HepG2 (cell line): ENCODE measurements at regions not wholly inside any gene's neighbourhood (a gene's known extent, or its start where the extent isn't known, plus 50 kb on each side); places are given as distances from the start of the nearest gene placed in this dataset.

Experiments
- PREB ChIP-seq: sonication (generic); formaldehyde crosslinking; IDR thresholded peaks from 2 replicates; pipeline ENCODE4 v1.4.0; 2020; ENCODE audit warnings: missing genetic modification reagents
- SIN3B ChIP-seq: fragments of 150-350 bp; IDR thresholded peaks from 2 replicates; pipeline ENCODE4 v1.6.1; 2014; ENCODE audit warnings: low read length
- XRCC5 ChIP-seq: fragments of 200-400 bp; formaldehyde crosslinking; optimal IDR thresholded peaks from 2 replicates; pipeline ENCODE3; 2017; ENCODE audit warnings: mild to moderate bottlenecking, low read length
- ZNF431 ChIP-seq: sonication (generic); formaldehyde crosslinking; IDR thresholded peaks from 2 replicates; pipeline ENCODE4 v1.9.0; 2022; ENCODE audit warnings: missing genetic modification reagents, low read depth, mild to moderate bottlenecking, borderline replicate concordance

DNA sequence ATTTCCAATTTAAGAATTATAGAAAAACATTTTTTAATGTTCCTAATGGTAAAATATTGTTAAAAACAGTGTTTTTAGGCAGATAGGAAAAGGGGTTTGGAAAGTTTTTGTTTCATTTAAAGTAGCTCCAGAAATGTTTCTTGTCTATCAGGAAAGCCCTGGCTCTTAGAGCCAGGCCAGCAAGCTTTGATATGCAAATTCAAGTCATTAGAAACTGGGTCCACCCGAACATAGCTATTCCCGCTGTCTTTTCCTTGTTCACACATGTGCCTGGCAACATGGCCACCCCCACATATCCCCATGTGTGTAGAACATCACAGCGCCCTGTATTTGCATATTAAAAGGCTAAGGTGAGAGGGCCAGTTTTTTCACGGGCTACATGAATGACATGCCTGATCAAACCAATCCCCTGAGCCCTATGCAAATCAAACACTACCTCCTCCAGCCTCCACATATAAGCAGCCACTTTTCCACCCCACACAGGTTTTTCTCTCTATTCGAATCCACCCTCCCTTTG lies 925.3 kb upstream of the CDH10 start:
- TF ChIP-seq XRCC5 (no peak), PREB (CRISPR knock-in tag) (no peak), ZNF431 (CRISPR knock-in tag) (no peak), SIN3B (no peak)
